Smooth muscle cell of the brain vasculature (primary cell): ENCODE measurements at regions not wholly inside any gene's neighbourhood (a gene's known extent, or its start where the extent isn't known, plus 50 kb on each side); places are given as distances from the start of the nearest gene placed in this dataset.
"Not testable (repeated sequence)": the region's sequence is repeated elsewhere in the genome, so short reads cannot be mapped to it uniquely, and the experiment has no call there.

ENCODE experiments used
- DNase-seq: peaks from one replicate; pipeline ENCODE4 v3.0.0-alpha.2; 2012; ENCODE audit warnings: low read depth, low spot score

- DNase-seq: no peak
Measured at GRCh38 chr18:57882465-57882864, 79.3 kb upstream of the ATP8B1 start.

DNA sequence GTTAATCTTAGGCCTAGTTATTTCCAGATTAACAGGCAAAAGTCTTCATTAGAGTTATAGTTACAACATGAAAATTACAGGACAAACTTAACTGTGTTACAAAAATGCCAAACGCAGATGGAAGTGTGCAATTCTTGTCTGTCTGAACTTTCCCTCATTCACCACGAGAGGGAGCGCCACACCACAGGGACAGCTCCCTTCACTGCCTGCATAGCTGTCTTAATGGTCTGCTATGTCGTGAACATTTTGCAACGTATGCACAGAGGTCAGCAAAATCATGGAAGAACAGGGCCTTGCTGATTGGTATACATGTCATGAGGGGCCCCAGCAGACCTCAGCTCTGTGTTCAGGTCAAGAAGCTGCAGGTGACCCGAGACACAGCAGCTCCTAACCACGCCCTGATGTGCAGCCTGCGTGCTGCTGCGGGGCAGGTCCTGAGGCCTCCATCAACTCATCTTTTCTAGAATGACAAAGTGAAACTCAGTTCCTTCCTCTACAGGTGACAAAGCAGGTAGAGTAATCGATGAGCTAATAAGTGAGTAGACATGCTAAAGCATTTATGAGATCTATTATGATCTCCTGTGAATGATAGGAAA, 78.8 kb upstream of the ATP8B1 start:
- peak; percentile 67 for DNase-seq

GRCh38 chr18:57879924-57880323, 76.8 kb upstream of the ATP8B1 start:
- not testable (repeated sequence) for DNase-seq

DNA sequence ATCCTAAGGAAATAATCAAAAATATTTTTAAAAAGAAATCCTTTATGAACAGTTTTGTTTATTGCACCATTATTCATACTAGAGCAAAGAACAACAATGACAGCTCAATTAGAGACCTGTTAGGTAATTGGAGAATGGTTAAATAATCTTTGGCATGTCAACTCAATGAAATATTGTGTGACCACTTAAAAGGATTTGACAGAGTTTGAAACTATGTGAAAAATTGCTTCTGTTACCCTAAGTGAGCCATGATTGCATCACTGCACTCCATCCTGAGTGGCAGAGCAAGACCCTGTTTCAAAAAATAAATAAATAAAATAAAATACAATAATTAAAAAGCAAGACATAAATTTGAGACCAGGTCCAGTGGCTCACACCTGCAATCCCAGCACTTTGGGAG, 66.1 kb upstream of the ATP8B1 start:
- no peak for DNase-seq

DNA sequence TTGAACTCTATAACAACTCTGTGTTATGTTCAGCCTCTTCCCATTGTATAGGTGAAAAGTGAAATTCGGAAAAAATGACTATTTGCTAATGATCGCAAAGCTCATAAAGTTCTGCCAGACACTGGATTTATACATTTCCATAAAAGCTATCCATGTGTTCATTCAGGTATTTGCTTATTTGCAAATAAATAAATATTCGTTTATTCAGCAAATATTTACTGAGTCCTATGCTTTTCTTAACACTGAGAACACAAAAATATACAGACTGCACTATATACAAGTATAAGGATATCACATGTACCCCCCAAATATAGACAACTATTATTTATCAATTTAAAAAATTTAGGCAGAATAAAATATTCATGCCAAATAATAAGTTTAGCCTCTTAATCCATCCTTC, 63.2 kb upstream of the ATP8B1 start:
- DNase-seq: no peak

DNA sequence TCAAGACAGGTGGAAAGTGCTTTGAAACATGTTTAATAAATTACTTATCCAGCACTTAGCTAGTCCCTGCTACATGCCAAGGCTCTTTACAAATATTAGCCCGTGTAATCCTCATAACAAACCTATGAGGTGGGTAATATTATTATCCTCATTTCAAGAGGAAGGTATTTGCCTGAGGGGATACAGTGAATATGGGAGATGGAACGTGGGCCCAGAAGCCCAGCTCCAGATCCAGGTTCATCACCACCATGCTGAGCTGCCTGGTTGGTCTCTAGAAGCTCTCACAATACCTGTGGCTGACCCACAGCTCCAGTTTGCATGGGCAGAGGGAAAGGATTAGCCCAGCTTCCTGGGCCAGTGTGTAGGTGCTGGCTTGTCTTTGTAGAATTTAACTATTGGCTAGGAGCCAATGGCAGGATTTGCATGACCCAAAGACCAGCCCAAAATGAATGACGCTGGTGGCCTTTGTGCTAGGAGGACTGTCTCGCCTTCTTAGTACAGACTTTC, 61.6 kb upstream of the ATP8B1 start:
- DNase-seq: no peak

- no peak for DNase-seq
Measured at GRCh38 chr18:57863706-57864105, 60.6 kb upstream of the ATP8B1 start.

GRCh38 chr18:57859314-57859713, 56.2 kb upstream of the ATP8B1 start:
- no peak for DNase-seq

DNA sequence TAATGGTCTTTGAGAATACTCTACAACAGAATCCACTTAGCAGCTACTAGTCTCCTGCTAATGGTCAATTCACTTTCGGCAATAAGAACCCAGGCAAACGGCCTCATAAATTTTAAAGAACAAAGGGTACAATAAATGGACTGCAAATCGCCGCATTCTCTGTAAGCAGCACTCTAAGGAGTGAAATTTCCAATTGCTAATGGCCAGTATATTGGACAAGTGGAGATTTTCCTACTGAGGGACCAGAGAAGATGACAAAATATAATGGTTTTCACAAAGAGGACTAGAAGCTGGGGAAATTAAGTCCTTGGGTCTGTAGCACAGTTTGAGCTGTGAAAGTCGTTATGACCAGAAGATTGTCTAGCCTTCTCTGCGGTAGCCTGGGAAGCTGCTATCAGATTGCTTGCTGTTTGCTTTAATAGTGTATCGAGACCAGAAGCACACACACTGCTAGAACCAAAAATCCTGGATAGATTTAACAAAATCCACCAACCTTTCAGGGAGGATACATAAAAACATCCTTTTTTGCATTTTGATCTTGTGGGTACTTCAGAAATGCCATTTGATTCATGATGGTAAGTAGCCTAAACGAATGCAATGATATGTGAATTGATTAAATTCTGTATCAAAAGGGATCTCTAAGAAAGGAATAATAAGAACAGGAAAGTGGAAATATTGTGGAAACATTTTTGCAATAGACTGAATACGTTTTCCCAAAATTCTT, 53.6 kb upstream of the ATP8B1 start:
- DNase-seq: no peak

GRCh38 chr18:57856128-57856527, 53.0 kb upstream of the ATP8B1 start:
- DNase-seq: no peak

DNA sequence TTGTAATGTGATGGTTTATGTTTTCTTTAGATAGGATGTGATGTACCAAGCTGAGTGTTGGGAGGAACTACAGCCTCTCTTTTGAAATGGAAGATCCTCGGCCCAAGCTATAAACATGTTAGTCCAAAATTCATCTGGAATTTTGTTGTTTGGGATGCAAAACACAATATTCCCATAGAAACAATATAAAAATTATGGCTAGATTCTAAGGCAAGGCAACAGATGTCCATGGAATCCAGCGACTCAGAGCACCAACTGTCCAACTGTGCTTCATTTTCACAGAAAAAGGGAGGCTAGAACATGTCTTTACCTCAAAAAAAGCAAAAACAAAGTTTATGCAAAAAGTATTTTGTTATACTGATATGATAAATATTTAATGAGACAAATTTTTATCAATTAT, 52.4 kb upstream of the ATP8B1 start:
- no peak for DNase-seq

- no peak for DNase-seq
Measured at GRCh38 chr18:57854726-57855125, 51.6 kb upstream of the ATP8B1 start.

- no peak for DNase-seq
Measured at GRCh38 chr18:57853864-57854263, 50.7 kb upstream of the ATP8B1 start.

DNA sequence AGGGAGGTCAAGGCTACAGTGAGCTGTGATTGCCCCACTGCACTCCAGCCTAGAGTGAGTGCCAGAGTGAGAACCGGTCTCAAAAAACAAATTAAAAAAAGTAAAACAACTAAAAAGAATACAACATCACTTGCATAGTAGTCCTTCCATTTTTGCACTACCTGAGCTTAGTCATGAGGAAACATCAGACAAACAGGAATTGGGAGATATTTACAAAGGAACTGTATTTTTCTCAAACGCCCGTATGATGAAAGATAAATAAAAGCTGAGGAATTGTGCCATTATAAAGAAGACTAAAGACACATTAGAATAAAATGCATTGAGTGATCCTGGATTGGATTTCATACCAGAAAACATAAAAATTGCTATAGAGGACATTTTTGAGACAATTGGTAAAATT, 50.0 kb upstream of the ATP8B1 start:
- DNase-seq: no peak
